HL-60 (cell line): ENCODE measurements at regions not wholly inside any gene's neighbourhood (a gene's known extent, or its start where the extent isn't known, plus 50 kb on each side); places are given as distances from the start of the nearest gene placed in this dataset.

Experiments used
- DNase-seq, 2 experiments: peaks; one replicate each; pipeline ENCODE4 v3.0.0-alpha.2; 2010 to 2020; ENCODE audit warnings: low read depth in 1 of 2, low spot score in 1 of 2
- H3K27ac ChIP-seq: fragments of 250-450 bp; sonication (Bioruptor Pico); replicated peaks from 2 replicates; pipeline ENCODE4 v1.5.1; 2020; ENCODE audit warnings: mild to moderate bottlenecking, moderate library complexity
- H3K27me3 ChIP-seq: fragments of 250-450 bp; sonication (Bioruptor Pico); 2 replicates; pipeline ENCODE4 v1.5.1; 2021; ENCODE audit warnings: mild to moderate bottlenecking, moderate library complexity; ENCODE audit not compliant: insufficient read depth, poor library complexity, severe bottlenecking
- H3K4me3 ChIP-seq: replicated peaks from 2 replicates; pipeline ENCODE4 v1.5.1; 2011; ENCODE audit warnings: mild to moderate bottlenecking, control low read depth, low read length; ENCODE audit not compliant: insufficient read depth
- GABPA ChIP-seq: IDR thresholded peaks from 2 replicates; pipeline ENCODE4 v1.6.1; 2012; ENCODE audit warnings: low read depth
- POLR2AphosphoS5 ChIP-seq: IDR thresholded peaks from 2 replicates; pipeline ENCODE4 v1.6.1; 2012; ENCODE audit warnings: low read depth
- SPI1 ChIP-seq: IDR thresholded peaks from 2 replicates; pipeline ENCODE4 v1.6.1; 2012; ENCODE audit warnings: low read depth, mild to moderate bottlenecking, borderline replicate concordance
- TF ChIP-seq, protein P1 (sequence below): IDR thresholded peaks from one replicate; pipeline ENCODE4 v1.5.1; 2011; ENCODE audit warnings: low read length, control low read depth, inconsistent platforms; ENCODE audit not compliant: insufficient read depth
- TF ChIP-seq, protein P2 (sequence below): IDR thresholded peaks from 2 replicates; pipeline ENCODE4 v1.6.1; 2012; ENCODE audit warnings: low read depth; ENCODE audit not compliant: insufficient replicate concordance

DNA sequence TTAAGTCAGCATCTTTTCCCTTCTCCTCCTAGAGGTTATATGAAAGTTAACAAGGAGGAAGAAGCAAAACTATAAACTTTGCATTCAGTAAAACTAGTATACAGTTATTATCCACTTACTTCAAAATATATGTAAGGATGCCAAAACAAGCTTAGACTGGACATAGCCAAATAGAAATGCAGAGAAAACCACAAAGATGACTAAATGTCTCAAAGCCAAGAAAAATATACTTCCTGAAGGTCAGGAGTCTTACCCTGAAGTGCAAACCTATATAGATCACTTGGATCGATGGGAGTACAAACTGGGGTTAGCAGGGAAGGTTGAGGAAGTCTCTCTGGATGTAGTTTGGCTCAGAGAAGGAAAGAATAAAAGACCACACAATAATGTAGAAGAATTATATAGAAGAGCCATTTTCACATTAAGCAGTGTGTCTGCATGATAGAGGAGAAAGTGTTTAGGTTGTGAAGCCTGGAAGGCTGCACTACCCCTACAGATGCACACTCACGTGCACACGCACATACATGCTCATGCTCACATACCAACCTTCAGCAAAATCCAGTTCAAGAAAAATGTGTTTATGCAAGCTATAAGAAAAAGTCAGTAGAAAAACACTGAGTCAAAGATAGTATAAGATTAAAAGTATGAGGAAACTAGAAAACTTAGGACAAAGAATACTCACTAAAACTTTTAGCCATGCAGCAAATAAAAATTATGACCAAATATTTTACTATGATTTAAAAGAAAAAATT lies 112.1 kb upstream of the RXFP2 start:
- Histone ChIP-seq H3K27ac (no peak overlapping the region), H3K4me3 (no peak overlapping the region), H3K27me3 (no peaks in the 10 kb centered on the region)
- TF ChIP-seq, protein P1, sequence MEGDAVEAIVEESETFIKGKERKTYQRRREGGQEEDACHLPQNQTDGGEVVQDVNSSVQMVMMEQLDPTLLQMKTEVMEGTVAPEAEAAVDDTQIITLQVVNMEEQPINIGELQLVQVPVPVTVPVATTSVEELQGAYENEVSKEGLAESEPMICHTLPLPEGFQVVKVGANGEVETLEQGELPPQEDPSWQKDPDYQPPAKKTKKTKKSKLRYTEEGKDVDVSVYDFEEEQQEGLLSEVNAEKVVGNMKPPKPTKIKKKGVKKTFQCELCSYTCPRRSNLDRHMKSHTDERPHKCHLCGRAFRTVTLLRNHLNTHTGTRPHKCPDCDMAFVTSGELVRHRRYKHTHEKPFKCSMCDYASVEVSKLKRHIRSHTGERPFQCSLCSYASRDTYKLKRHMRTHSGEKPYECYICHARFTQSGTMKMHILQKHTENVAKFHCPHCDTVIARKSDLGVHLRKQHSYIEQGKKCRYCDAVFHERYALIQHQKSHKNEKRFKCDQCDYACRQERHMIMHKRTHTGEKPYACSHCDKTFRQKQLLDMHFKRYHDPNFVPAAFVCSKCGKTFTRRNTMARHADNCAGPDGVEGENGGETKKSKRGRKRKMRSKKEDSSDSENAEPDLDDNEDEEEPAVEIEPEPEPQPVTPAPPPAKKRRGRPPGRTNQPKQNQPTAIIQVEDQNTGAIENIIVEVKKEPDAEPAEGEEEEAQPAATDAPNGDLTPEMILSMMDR: no peak
- TF ChIP-seq, protein P2, sequence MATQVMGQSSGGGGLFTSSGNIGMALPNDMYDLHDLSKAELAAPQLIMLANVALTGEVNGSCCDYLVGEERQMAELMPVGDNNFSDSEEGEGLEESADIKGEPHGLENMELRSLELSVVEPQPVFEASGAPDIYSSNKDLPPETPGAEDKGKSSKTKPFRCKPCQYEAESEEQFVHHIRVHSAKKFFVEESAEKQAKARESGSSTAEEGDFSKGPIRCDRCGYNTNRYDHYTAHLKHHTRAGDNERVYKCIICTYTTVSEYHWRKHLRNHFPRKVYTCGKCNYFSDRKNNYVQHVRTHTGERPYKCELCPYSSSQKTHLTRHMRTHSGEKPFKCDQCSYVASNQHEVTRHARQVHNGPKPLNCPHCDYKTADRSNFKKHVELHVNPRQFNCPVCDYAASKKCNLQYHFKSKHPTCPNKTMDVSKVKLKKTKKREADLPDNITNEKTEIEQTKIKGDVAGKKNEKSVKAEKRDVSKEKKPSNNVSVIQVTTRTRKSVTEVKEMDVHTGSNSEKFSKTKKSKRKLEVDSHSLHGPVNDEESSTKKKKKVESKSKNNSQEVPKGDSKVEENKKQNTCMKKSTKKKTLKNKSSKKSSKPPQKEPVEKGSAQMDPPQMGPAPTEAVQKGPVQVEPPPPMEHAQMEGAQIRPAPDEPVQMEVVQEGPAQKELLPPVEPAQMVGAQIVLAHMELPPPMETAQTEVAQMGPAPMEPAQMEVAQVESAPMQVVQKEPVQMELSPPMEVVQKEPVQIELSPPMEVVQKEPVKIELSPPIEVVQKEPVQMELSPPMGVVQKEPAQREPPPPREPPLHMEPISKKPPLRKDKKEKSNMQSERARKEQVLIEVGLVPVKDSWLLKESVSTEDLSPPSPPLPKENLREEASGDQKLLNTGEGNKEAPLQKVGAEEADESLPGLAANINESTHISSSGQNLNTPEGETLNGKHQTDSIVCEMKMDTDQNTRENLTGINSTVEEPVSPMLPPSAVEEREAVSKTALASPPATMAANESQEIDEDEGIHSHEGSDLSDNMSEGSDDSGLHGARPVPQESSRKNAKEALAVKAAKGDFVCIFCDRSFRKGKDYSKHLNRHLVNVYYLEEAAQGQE: no peak
- TF ChIP-seq SPI1: no peak
- TF ChIP-seq POLR2AphosphoS5: no peak
- no peak for TF ChIP-seq GABPA
- DNase-seq: no peak

DNA sequence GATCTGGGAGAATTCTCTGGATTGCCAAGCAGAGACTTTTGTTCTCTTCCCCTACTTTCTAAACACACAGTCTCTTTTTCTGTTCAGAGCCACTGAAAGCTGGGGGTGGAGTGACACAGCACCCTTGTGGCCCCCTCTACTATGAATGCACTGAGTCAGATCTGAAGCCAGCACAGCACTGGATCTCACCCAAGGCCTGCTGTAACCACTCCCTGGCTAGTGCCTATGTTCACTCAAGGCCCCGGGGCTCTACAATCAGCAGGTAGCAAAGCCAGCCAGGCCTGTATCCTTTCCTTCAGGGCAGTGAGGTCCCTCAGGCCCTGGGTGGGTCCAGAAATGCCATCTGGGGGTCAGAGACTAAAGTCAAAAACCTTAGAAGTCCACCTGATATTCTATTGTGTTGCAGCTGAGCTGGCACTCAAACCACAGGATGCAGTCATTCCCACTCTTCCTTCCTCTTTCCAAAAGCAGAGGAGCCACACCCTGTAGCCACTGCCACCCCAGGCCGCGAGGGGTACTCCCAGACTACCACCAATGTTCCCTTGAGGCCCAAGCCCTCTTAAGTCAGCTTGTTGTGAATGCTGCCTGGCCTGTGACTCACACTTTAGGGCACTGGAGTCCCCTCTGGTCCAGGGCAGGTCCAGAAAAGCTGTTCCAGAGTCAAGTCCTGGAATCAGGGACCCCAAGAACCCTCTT lies 110.1 kb upstream of the RXFP2 start:
- no peak for TF ChIP-seq POLR2AphosphoS5
- TF ChIP-seq, protein P1: no peak
- TF ChIP-seq, protein P2: no peak
- TF ChIP-seq GABPA: no peak
- no peak for TF ChIP-seq SPI1
- Histone ChIP-seq H3K27ac (no peak overlapping the region), H3K4me3 (no peak overlapping the region), H3K27me3 (no peaks in the 10 kb centered on the region)
- no peak for DNase-seq

DNA sequence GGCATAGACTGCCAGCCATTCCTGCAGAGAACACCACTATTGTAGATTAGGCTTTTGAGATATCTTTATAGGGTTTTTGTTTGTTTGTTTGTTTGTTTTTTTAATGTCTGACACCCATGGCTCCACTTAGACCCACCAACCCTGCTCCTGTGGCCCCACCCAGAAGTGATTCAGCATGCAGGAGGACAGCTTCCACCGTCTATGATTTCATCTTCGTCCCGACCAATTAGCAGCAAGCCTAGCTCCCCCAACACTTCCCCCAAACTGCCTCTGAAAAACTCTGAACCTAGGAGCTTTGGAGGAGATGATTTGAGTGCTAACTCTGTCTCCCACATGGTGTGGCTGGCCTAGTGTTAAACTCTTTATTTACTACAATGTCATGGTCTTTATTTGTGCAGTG lies 108.3 kb upstream of the RXFP2 start:
- H3K27me3 ChIP-seq: no peaks in the 10 kb centered on the region
- H3K27ac ChIP-seq: no peak overlapping the region
- no peak overlapping the region for H3K4me3 ChIP-seq
- no peak for DNase-seq
- TF ChIP-seq GABPA (no peak), SPI1 (no peak), POLR2AphosphoS5 (no peak)
- TF ChIP-seq, protein P2: no peak
- TF ChIP-seq, protein P1: no peak
